ENCODE measurements at regions not wholly inside any gene's neighbourhood (a gene's known extent, or its start where the extent isn't known, plus 50 kb on each side); places are given as distances from the start of the nearest gene placed in this dataset.
"Not testable (repeated sequence)": the region's sequence is repeated elsewhere in the genome, so short reads cannot be mapped to it uniquely, and the experiment has no call there.

- Histone ChIP-seq H3K36me3 (no peaks in the 10 kb centered on the region), H3K4me1 (no peaks in the 10 kb centered on the region), H3K9ac (ENCODE audit: low read depth in 2 of 2, low read length in 2 of 2) (no peak overlapping the region), H3K27me3 (no peaks in the 10 kb centered on the region), H3K4me3 (no peak overlapping the region), H3K9me3 (no peaks in the 10 kb centered on the region), H3K27ac (no peak overlapping the region)
- DNase-seq, result no peak
- TF ChIP-seq CTCF (IDR thresholded peaks at IDR 0.05), result no peak
- intact Hi-C loops (cut with DNase I), result no loop called here
Observed at GRCh38 chr2:167646557-167646956, 600.8 kb downstream of the STK39 start.

DNA sequence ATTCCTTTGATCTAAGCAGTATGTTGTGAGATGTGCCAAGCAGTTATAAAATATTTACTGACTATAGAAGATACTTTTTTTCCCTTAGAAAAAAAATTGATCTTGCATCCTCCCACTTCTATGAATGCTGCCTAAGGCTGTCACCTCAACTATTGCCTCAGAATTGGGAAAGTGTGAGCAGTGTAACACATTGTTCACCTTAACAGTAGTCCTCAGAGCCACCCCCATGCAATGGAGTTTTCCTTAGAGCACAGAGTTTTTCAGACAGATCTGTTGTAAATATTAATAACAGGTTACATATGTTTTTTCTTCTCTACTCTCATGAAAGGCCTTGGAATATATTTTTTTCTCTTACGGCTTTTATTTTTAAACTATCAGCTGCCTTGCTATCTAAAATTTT, 607.3 kb downstream of the STK39 start:
- Histone ChIP-seq H3K27me3 (no peaks in the 10 kb centered on the region), H3K9me3 (no peaks in the 10 kb centered on the region), H3K4me1 (no peaks in the 10 kb centered on the region), H3K4me3 (no peak overlapping the region), H3K9ac (ENCODE audit: low read depth in 2 of 2, low read length in 2 of 2) (no peak overlapping the region), H3K27ac (no peak overlapping the region), H3K36me3 (no peaks in the 10 kb centered on the region)
- intact Hi-C loops (cut with DNase I), result no loop called here
- TF ChIP-seq CTCF (IDR thresholded peaks at IDR 0.05), result no peak
- no peak for DNase-seq

- H3K9ac ChIP-seq (ENCODE audit: low read depth in 2 of 2, low read length in 2 of 2), result no peak overlapping the region
- H3K9me3 ChIP-seq, result no peaks in the 10 kb centered on the region
- H3K27me3 ChIP-seq, result no peaks in the 10 kb centered on the region
- H3K36me3 ChIP-seq, result no peaks in the 10 kb centered on the region
- DNase-seq, result no peak
- intact Hi-C loops (cut with DNase I), result no loop called here
- no peaks in the 10 kb centered on the region for H3K4me1 ChIP-seq
- no peak overlapping the region for H3K4me3 ChIP-seq
- no peak overlapping the region for H3K27ac ChIP-seq
- no peak for TF ChIP-seq CTCF (IDR thresholded peaks at IDR 0.05)
Observed at GRCh38 chr2:167637741-167638140, 609.7 kb downstream of the STK39 start.

DNA sequence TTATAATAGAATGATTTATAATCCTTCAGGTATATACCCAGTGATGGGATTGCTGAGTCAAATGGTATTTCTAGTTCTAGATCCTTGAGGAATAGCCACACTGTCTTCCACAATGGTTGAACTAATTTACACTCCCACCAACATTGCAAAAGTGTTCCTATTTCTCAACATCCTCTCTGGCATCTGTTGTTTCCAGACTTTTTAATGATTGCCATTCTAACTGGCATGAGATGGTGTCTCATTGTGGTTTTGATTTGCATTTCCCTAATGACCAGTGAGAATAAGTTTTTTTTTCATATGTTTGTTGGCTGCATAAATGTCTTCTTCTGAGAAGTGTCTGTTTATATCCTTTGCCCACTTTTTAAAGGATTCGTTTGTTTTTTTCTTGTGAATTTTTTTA, 615.1 kb downstream of the STK39 start:
- H3K27me3 ChIP-seq; H3K4me1 ChIP-seq; H3K27ac ChIP-seq; intact Hi-C loops (cut with DNase I); H3K9me3 ChIP-seq; H3K36me3 ChIP-seq; DNase-seq; H3K4me3 ChIP-seq; H3K9ac ChIP-seq (ENCODE audit: low read depth in 2 of 2, low read length in 2 of 2): not testable (repeated sequence)

- peak; percentile 27 for DNase-seq
- TF ChIP-seq CTCF (IDR thresholded peaks at IDR 0.05), result no peak
Observed at GRCh38 chr2:167626961-167627360, 620.4 kb downstream of the STK39 start.

GRCh38 chr2:167626301-167626700, 621.1 kb downstream of the STK39 start:
- Histone ChIP-seq H3K27ac (no peak overlapping the region), H3K36me3 (no peaks in the 10 kb centered on the region), H3K9me3 (no peaks in the 10 kb centered on the region), H3K4me3 (no peak overlapping the region), H3K9ac (ENCODE audit: low read depth in 2 of 2, low read length in 2 of 2) (no peak overlapping the region), H3K4me1 (no peaks in the 10 kb centered on the region), H3K27me3 (no peaks in the 10 kb centered on the region)
- DNase-seq, result no peak
- intact Hi-C loops (cut with DNase I), result no loop called here
- no peak for TF ChIP-seq CTCF (IDR thresholded peaks at IDR 0.05)

More at GRCh38 chr2:167626961-167627360, 620.4 kb downstream of the STK39 start:
- Histone ChIP-seq H3K27me3 (no peaks in the 10 kb centered on the region), H3K27ac (no peak overlapping the region), H3K9me3 (no peaks in the 10 kb centered on the region), H3K9ac (ENCODE audit: low read depth in 2 of 2, low read length in 2 of 2) (no peak overlapping the region), H3K4me3 (no peak overlapping the region), H3K4me1 (no peaks in the 10 kb centered on the region), H3K36me3 (no peaks in the 10 kb centered on the region)
- intact Hi-C loops (cut with DNase I), result no loop called here
